IPS-NIHi7 (cell line): ENCODE measurements at regions not wholly inside any gene's neighbourhood (a gene's known extent, or its start where the extent isn't known, plus 50 kb on each side); places are given as distances from the start of the nearest gene placed in this dataset.
"Not testable (repeated sequence)": the region's sequence is repeated elsewhere in the genome, so short reads cannot be mapped to it uniquely, and the experiment has no call there.

Source experiments
- DNase-seq: peaks from one replicate; pipeline ENCODE4 v3.0.0; 2012; ENCODE audit warnings: mixed read lengths; ENCODE audit errors: extremely low spot score

- DNase-seq: no peak
Observed at GRCh38 chr6:27136077-27136644, 111.3 kb upstream of the PRSS16 start.

- DNase-seq: no peak
Observed at GRCh38 chr6:27136978-27137814, 110.3 kb upstream of the PRSS16 start.

GRCh38 chr6:27138406-27138805 is 109.1 kb upstream of the PRSS16 start:
- DNase-seq: no peak

GRCh38 chr6:27138837-27139755 is 108.4 kb upstream of the PRSS16 start:
- peak; percentile 51 for DNase-seq

DNA sequence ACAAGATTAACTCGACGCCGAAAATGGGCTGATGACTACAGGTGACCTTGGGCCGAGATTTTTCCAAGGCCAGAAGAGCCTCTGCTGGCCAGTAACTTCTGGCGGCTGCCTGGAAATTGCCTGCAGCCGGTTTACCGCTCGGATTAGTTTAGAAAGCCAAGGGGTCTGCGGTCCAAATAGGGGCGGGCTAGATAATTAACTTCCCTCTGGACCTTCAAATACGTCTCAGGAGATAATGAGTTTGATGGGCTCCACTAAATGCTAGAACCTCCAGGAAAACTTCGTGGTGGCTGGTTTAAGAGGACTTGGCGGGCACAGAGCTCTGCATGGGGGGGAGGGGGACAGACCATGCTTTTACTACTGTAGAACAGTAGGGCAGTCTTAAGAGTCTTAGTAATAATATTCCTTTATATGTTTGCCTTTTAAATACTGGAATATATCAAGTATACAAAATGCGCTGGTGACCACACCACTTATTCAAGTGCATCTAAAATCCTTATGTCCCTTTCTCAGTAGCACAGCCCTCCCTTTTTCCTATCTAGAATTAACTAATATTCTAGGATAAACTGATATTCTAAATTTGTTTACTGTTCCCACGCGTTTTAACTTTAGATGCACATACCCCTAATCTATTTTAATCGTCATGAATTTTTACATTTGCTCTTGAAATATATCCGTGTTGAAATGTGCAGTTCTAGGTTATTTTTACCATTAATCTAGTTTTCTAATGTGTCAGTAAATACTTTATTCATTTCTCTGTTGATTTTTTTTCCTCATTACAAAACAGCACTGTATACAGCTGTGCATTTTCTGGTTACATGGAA is 107.5 kb upstream of the PRSS16 start:
- no peak for DNase-seq

GRCh38 chr6:27140999-27141528 is 106.4 kb upstream of the PRSS16 start:
- no peak for DNase-seq

- no peak for DNase-seq
Observed at GRCh38 chr6:27141529-27142015, 105.9 kb upstream of the PRSS16 start.

- not testable (repeated sequence) for DNase-seq
Observed at GRCh38 chr6:27143020-27143388, 104.5 kb upstream of the PRSS16 start.

DNA sequence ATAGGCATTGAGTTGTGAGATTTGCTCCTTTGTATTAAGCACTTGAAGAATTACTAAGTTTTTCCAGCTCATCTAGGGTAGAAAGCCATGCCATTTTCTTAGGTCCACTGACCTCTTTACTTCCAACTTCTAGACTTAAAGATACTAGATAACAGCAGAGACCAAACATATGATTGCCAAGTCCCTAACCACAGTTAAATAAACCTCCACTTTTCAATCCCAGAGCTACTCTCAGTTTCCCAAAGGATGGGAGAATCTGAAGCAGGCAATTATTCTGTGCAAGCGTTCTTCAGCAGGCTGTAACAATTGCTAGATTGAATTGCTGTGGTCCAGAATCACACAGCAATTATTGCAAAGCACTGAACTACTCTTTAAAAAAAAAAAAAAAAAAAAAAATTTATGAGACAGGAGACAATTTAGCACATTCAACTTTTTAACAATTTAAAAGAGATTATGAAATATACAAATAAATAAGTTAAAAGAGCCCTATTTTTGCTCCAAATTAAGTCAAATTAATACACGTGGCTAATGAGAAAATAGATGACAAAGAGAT is 104.0 kb upstream of the PRSS16 start:
- no peak for DNase-seq

GRCh38 chr6:27144740-27145079 is 102.8 kb upstream of the PRSS16 start:
- DNase-seq: no peak

DNA sequence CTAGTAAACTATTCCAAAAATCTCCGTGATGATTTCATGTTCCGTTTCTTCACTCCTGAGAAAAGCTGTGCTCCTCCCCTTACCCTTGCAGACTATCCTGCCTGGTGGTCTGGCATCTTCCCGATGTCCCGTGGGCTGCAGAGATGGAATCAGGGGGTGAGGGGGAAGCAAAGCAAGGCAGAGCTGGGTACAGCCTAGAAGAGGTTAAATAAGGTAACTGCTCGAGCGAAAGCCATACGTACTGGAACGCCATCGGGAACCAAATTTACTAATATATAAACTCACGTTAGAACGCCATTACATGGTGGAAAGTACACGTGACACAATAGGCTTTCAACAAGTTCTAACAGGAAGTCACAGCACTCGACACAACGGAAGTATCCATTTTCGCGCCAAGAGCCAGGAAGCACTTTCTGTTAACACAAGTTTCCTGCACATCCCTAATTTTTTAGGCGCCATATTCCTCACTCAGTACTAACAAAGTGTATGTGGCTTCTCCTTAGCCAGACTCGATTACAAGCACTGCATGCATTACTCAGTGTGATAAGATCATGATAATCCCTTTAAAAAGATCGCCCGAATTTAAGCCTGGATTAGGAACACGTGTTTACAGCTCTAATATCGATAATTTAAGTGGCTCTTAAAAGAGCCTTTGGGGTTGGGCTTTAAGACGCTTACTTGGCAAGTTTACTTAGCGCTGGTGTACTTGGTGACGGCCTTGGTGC is 101.6 kb upstream of the PRSS16 start:
- DNase-seq: no peak

GRCh38 chr6:27146456-27146705 is 101.1 kb upstream of the PRSS16 start:
- not testable (repeated sequence) for DNase-seq

DNA sequence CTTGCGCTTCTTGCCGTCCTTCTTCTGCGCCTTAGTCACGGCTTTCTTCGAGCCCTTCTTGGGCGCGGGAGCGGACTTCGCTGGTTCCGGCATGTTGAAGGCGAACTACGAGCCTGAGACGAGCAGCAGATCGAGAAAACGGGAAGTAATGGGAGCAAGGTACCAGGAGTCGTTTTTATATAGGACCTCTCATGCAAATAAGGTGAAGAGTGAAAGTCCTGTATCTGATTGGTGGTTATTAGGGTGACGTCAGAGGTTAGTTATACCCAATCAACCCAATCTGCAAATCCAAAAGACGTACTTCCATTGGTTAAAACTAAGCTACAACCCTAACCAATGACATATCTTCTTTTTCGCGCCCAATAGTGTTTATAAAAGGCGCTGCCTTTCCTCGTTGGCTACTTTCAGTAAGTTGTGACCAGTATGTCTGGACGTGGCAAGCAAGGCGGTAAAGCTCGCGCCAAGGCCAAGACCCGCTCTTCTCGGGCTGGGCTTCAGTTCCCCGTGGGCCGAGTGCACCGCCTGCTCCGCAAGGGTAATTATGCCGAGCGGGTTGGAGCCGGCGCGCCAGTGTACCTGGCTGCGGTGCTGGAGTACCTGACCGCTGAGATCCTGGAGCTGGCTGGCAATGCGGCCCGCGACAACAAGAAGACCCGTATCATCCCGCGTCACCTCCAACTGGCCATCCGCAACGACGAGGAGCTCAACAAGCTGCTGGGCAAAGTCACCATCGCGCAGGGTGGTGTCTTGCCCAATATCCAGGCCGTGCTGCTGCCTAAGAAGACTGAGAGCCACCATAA is 100.6 kb upstream of the PRSS16 start:
- peak; percentile 86 for DNase-seq

DNA sequence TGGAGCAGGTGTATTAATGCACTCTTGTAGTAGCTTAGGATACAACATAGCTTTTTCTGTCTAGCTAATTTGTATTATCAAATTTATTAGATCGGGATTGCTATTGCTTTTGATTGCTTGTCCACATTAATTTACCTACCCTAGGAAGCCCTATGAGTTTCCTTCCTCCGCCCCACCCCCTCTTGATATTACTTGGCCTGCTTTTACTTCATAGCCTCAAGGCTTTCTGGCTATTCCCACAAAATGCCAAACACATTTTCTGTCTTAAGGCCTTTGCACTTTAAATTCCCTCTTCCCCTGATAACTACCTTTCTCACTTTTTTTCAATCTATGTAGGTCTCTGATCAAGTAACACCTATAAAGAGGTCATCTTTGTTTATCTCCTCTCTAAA is 99.1 kb upstream of the PRSS16 start:
- DNase-seq: no peak

GRCh38 chr6:27149150-27149549 is 98.4 kb upstream of the PRSS16 start:
- no peak for DNase-seq

GRCh38 chr6:27154696-27155095 is 92.8 kb upstream of the PRSS16 start:
- DNase-seq: no peak

DNA sequence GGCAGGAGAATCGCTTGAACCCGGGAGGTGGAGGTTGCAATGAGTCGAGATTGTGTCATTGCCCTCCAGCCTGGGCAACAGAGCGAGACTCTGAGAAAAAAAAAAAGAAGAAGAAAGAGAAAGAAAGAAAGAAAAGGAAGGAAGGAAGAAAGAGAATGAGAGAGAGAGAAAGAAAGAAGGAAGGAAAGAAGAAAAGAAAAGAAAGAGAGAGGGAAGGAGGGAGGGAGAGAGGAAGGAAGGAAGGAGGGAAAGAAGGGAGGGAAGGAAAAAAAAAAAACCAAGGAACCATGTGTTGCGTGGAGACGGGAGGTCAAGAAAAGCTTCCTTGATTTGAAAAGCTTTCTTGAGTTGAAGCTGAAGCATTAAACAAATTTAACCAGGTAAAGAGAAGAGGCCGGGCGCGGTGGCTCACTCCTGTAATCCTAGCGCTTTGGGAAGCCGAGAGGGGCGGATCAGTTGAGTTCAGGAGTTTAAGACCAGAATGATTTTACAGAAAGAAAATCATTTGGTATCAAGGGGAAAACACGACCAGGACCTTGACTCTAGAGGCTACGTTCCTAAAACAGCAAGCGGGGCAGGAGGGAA is 90.5 kb upstream of the PRSS16 start:
- no peak for DNase-seq

DNA sequence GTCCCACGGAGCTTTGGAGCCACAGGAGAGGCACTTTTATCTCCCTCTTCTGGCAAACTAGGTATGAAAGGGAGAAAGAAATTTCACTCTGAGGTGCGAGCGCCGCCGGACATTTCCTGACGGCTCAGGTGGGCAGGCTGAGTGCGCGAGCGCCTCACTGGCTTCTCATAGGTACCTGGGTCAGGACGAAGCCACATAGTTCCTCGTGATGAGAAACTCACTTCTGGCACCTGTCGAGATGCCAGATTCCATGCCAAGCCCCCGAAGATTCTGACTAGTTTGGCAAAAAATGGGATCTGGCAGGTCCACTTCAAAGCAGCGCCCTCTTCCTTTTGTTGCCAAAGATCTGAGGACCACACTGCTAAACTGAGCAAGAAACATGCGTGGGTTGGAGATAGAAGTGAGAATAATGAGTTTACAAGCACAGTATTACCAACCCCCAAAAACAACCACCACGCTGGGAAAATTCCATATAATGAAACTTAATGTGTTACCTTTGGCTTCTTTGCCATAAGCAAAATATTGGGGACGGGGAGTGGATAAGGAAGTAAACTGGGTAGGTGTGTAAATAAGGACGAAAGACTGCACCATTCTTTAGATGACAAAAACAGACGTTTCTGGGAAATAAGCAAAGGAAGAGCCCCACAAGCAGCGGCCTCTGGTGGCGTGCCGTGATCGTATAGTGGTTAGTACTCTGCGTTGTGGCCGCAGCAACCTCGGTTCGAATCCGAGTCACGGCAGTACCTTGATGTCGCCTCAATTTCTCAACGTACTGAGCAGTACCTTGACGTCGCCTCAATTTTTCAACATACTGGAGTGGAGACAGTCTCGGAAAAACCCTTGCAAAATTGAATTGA is 89.8 kb upstream of the PRSS16 start:
- peak; percentile 31 for DNase-seq

GRCh38 chr6:27158316-27158643 is 89.2 kb upstream of the PRSS16 start:
- no peak for DNase-seq
